NCI-H2107 treated with DMSO at 0.1 percent for 48 hours (cell line): ENCODE measurements at regions not wholly inside any gene's neighbourhood (a gene's known extent, or its start where the extent isn't known, plus 50 kb on each side); places are given as distances from the start of the nearest gene placed in this dataset.
"Not testable (repeated sequence)": the region's sequence is repeated elsewhere in the genome, so short reads cannot be mapped to it uniquely, and the experiment has no call there.

Source experiments
- DNase-seq: peaks from one replicate; lab custom pipeline; 2025; ENCODE audit not compliant: unreplicated experiment; lab: John Stamatoyannopoulos, UW

DNA sequence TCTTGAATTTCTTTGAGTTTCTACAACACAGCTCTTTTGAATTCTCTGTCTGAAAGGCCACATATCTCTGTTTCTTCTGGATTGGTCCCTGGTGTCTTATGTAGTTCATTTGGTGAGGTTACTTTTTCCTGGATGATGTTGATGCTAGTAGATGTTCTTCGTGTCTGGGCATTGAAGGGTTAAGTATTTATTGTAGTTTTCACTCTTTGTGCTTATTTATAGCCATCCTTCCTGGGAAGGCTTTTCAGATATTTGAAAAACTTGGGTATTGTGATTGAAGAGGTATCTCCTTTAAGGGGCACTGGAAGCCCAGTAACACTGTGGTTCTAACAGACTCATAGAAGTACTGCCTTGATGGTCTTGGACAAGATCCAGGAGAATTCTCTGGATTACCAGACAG, 338.5 kb upstream of the SPRY2 start:
- no peak for DNase-seq

DNA sequence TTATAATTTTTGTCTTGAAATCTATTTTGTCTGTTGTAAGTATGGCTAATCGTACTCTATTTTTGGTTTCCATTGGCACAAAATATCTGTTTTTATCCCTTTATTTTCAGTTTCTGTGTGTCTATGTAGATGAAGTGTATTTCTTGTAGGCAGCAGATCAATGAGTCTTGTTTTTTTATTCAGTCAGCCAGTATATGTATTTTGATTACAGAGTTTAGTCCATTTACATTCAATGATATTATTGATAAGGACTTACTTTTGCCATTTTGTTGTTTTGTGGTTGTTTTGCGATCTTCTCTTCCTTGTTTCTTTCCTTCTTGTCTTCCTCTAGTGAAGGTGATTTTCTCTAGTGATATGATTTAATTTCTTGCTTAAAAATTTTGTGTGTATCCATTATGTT, 336.3 kb upstream of the SPRY2 start:
- DNase-seq: no peak

DNA sequence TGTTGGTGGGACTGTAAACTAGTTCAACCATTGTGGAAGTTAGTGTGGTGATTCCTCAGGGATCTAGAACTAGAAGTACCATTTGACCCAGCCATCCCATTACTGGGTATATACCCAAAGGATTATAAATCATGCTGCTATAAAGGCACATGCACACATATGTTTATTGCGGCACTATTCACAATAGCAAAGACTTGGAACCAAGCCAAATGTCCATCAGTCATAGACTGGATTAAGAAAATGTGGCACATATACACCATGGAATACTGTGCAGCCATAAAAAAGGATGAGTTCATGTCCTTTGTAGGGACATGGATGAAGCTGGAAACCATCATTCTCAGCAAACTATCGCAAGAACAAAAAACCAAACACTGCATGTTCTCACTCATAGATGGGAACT, 334.5 kb upstream of the SPRY2 start:
- not testable (repeated sequence) for DNase-seq

DNA sequence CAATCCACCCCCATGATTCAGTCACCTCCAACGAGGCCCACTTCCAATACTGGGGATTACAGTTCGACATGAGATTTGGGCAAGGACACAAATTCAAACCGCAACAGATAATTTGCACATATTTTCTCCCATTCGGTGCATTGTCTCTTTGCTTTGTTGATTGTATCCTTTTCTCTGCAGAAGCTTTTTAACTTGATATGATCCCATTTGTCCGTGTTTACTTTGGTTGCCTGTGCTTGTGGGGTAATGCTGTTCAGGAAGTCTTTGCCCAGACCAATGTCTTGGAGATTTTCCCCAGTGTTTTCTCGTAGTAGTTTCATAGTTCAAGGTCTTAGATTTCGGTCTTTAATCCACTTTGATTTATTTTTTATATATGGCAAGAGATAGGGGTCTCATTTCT, 330.8 kb upstream of the SPRY2 start:
- no peak for DNase-seq

DNA sequence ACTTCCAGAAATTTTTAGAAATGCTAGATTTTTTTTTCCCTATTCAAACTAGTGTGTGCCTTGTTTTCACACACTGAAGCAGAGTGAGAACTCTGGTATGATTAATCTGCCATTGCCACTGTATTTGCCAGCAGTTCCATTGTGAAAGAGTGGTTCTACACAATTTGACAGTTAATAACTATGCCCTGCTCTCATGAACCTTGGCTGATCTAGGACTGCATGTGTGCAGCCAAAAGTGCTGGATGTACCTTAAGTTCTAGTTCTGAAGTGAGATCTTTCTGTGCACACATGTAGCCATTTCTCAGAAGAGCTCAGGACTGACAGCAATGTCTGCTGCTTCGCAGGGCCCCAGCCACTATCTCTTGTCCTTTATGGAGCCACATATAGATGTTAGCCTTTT, 328.2 kb upstream of the SPRY2 start:
- no peak for DNase-seq

DNA sequence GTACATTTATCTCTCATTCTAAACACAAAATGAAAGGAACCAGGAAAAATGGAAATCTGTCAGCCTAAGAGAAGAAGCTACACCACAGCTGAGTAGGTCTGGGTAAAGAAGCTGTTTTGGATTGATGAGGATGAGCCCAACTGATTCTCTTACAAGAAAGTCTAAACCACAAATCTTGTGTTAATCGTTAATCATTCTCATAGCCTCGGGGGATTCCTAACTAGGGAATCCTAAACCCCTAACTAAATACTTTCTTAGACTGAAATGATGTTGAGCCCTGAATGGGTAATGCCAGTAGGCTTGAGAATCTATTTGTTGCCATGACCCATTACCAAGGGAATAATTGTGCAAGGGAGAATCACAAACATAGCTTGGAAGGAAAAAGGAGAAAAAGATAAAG, 327.5 kb upstream of the SPRY2 start:
- DNase-seq: no peak

DNA sequence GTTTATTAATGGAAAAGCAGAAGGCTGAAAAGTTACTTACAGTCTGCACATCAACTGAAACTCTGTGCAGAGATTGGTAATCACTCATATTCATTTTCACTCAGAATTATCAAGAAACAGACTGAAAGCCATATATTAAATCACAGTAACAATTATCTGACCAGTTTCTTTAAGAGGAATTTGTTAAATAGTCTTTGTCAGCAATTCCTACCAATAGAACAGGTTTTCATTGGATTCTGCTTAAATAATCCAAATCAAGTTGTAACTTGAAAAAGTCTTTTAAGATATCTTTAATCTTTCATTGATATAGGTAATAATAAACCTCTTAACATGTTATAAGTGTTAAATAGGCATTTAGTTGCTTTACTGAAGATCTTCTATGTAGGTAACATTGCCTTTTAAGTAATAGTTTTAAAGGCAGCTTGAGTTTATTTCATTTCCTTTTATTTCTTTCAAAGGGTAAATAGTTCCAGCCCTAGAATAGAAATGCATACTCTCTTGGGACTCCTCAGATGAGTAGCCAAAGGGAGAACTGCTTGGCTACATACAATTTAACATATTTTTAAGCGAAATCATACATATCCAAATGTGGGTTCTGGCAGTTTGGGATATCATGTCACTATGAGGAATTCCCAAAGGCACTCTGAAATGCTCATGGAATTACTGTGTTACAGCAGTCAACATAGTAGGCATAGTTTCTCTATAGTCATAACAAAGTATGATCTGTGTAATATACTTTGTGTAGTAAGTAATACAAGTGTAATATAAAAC, 326.0 kb upstream of the SPRY2 start:
- no peak for DNase-seq

DNA sequence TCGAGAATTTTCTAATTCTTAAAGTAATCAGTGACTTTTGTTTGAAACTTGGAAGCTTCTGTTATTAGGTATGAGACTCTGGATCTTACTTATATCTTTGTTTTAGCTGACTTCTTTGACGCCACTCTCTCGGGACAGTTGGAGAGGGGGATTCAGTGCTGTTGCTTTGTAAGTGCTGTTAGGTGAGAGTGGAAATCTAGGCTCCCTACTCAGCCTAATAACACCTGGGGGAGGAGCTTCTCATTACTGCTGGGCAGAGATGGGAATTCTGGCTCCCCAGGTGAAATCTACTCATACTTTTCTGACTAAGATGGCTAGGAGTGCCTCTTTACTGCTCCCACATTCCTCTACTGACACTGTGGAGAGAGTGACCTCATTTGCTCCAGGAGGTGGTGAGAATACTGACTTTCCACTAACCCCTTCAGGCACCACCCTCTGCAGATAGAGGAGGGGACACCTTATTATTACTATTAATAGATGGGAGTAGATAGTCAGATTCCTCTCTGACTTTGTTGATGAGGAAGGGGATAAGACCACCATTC, 324.9 kb upstream of the SPRY2 start:
- DNase-seq: no peak

DNA sequence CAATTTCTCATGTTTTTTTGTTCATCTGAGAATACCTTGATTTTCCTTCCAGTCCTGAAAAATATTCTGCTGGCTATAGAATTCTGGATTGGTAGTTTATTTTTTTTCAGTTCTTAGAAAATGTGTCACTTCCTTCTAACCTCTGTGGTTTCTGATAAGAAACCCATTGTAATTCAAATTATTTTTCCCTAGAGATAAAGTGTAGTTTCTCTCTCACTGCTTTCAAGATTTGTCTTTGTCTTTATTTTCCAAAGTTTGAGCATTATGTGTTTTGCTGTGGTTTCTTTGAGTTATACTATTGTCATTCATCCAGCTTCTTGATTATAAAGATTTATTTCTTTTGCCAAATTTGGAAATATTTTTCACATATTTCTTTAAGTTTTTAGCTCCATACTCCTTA, 324.0 kb upstream of the SPRY2 start:
- DNase-seq: no peak

DNA sequence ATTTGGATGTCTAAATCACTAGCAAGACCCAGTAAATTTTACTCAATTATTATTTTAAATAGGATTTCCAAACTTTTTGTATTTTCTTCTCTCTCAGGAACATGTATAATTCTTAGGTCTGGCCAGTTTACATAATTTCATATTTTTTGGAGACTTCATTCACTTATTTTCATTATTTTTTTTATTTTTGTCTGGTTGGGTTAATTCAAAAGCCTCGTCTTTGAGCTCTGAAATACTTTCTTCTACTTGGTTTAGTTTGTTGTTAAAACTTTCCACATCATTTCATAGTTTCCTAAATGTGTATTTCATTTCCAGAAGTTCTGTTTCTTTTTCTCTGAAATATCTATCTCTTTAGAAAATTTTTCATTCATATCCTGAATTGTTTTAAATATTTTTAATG, 322.9 kb upstream of the SPRY2 start:
- no peak for DNase-seq

DNA sequence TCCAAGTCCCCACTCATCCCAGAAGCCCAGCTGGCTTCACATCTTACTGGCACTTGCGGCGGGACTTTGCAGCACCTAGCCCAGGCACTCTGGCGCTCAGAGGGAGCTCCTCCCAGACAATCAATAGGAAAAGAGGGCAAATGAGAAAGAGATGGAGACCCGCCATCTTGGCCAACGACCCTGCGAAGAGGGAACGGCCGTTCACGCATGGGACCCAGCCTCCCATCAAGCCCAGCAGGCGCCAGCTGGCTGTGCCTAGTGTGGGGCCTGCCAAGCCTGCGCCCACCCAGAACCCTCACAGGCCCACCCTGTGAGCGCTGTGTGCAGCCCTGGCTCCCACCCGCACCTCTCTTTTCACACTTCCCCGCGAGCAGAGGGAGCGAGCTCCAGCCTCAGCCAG, 317.8 kb upstream of the SPRY2 start:
- DNase-seq: no peak

DNA sequence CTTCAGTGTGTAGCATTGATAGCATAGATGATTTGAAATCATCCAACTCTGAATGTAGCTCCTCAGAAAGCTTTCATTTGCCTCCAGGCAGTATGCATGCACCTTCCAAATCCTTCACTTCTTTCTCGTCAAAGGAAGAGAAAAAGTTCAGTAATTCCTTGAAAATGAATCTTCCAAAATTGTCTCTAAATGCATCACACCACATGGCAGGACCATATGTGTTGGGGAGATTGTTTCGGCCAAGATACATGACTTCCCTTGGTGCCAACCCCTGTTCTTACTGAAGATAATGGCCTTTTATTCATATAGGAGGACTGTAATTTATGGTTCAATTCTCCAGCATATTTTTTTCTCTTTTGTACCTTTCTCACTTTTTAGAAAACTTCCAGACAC, 315.6 kb upstream of the SPRY2 start:
- no peak for DNase-seq

DNA sequence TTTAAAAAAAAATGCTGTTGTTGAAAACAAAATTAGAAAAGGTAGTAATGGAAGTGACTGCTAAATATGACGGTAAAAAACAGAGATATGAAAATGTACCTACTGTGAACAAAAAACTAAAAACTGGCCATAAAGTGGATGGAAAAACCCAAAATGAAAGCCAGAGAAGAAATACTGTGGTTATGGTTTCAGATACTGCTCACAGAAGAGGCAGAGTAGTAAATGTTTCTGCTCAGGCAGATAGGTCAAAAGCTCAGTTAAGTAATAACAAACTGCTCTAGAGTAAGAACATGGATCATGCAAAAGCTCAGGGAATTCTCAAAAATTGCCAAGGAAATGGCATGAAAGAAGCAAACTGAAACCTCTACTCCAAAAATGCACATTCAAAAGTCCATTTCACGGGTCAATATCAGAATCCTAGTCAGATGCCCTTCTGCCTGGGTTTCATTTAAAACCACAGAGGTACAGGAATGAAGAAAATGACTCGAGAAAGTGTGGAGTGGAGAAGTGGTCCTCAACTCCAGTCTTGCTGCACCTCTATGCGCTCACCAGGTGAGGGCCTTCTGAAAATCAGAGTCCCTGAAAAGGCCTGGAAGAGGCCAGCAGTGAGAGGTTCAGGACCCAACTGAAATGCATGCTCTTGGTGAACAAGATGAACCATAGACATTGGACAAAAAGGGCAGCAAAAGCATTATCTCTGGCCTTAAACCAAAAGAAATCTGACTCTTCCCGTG, 315.0 kb upstream of the SPRY2 start:
- no peak for DNase-seq

DNA sequence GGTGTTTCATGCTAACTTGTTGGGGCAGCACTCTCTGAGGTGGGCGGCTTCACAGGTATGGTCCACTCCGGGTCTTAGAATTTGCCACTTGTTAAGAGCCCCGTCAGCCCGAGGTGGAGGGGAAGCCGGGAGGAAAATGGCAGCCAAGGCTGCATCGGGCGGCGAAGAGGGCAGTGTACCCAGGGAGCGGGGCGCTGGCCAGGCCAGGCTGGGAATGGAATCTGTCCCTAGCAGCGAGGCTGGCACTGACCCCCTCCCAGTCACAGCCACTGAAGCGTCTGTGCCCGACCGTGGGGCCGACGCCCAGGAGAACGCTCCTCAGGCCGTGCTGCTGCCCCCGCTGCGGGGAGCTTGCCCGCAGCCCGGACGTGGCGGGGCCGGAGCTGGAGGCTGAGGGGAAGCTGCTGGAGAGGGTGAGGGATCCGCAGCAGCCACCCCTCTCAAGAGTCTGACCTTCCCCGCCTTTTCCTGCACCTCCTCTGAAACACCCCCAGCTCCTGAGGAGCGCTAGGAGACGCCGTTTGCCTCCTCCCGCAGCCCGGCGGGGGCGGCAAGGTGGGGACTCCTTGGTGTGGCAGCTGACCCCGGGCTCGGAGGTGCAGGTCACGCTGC, 313.8 kb upstream of the SPRY2 start:
- DNase-seq: no peak

DNA sequence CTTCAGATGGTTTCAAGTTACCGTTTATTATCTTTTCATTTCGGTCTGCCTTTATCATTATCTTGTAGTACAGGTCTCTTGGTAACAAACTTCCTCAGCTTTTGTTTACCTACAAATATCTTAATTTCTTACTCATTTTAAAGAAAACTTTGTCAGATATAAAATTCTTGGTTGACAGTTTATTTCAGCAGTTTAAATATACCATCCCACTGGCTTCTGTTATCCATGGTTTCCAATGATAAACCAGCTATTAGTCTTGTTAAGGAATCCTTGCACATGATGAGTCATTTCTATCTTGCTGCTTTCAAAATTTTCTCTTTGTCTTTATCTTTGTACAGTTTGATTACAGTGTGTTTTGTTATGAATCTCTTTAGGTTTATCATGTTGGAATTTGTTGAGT, 308.3 kb upstream of the SPRY2 start:
- no peak for DNase-seq

DNA sequence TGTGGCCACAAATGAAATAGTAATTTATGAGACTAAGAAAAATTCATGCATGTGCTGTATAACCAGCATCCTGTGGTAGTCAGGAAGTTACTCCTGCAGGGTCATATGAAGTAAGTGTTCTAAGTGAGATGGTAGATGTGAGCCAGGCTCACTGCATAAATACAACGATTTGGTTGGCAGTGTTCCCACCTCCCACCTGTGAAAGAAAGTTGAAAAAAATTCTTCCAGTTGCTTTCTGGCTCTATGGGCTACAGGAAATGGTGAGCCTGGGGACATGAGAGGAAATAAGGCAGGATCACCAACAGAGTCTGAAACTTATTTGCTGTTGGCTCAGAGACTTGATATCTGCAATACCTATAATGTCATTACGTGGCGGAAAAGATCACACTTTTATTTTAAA, 301.7 kb upstream of the SPRY2 start:
- no peak for DNase-seq

DNA sequence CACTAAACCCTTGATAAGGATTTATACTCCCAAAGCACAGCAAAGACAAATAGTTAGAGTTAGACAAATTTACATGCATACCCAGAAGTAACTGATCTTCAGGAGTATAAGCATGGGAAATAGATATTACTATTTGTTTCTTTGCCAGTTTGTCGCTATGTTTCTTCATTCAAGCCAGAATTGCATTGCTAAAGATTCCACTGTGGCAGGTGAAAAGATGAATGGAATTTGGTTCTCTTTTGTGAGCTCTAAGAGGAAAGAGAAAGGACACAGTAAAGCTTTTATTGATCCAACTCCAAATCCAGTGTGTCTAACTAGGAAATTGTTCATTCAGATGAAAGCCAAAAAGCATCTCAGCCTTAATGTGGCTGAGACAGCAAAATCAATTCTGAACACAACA, 292.3 kb upstream of the SPRY2 start:
- no peak for DNase-seq

DNA sequence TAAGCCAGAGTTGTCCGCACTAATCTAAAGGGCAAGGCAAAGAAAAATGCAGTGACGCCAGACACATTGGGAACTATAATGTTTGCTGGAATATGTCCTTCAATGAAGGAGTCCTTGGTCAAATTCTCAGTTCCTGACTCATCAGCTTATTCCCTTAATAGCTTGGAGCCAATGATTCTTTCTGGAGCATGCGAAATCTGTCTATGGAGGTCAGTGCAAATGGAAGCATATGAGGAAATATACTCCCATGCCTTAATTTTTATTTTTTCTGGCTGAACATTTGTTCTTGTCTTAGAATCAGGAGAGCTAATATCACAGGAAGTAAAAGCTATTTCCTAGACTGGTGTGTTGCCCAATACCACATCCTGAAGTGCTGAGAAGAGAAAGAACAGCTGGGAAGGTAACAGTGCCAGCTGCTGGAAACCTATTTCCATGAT, 289.8 kb upstream of the SPRY2 start:
- no peak for DNase-seq

DNA sequence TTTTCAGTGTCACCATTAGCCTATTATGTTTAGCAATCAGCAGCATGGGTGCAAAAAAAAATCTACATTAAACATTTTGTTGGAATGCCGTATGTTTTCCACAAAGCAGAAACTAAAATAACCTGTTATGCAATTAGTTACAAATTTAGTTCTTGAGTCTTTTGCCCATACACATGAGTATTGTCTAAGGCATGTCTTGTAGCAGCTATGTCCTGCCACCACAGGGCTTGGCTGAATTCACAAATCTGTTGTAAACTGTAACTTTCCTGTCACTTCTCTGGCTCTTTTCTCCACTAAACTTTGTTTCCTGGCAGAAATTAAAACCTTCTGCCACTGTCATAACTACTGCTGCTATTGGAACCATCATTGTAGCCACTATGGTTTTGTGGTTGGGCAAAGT, 277.9 kb upstream of the SPRY2 start:
- no peak for DNase-seq

DNA sequence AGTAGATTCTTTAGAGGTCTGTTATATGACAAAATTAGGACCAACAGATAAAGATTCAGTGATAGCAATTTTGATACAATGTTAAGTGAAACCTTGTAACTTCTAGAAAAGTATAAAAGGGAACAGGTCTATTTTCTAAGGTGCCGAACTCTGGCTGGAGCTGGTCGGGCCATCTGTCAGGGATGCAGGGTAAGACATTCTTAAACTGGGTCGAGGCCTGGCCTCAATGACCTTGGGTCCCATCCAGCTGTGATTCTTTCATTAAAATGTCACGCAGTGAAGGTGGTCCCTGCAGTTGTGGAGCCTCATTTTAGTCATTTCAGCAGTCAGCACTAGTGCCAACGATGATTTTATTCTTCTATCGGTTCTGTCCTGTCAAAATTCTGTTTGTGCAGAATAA, 271.9 kb upstream of the SPRY2 start:
- no peak for DNase-seq

DNA sequence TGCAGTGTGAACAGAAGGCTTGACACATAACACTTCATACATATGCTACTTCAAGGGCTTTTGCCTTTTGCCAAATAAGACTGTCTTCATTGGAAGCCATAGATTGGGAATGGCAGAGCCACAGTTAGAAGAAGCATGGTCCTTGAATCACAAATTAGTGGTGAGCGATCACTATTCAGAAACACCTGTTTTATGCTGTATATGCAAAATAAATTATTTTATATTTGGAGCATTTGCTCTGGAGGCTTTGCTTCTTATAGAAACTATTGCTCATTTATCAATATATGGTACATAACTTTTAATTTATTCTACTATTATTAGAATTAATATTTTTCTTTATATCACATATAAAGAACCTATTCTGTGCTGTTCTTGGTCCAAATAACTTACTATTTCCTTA, 270.4 kb upstream of the SPRY2 start:
- no peak for DNase-seq

DNA sequence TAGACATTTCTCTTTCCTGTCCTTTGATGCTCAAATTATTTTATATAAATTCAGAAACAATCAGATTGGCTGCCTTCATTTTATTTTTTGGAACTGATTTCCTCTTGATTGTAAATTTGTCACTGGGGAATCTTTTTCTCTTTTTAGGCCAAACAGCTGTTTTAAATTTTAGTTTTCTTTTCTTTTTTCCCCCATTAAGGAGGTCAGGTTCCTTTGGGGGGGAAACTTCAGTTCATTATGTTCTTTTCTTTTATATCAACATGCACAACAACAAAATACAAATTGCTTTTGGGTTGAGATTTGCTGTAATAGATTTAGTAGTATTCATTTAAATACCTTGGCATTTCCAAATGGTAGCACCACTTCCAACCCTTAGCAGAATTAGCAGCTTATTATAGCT, 264.8 kb upstream of the SPRY2 start:
- DNase-seq: no peak
